GM18499 (cell line): ENCODE measurements at regions not wholly inside any gene's neighbourhood (a gene's known extent, or its start where the extent isn't known, plus 50 kb on each side); places are given as distances from the start of the nearest gene placed in this dataset.

Experiments
- ATAC-seq: cut with Tn5 transposase; IDR thresholded peaks from one replicate; pipeline ENCODE4 v1.9.1; 2021; ENCODE audit warnings: moderate number of reproducible peaks; ENCODE audit not compliant: insufficient read depth, unreplicated experiment

DNA sequence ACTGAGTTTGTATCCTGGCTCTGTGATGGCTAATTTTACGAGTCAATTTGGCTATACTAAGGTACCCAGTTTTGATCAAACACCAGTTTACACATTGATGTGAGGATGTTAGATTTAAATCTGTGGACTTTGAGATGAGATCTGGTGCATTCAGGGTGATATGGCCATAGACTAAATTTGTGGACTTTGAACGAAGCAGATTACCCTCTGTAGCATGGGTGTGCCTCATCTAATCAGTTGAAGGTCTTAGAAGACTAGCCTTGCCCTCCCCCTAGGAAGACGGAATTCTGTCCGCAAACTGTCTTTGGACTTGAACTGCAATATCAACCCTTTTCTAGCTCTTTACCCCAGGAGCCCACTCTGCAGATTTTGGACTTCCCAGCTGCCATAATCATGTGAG lies 547.8 kb upstream of the CITED2 start:
- ATAC-seq = no peak

DNA sequence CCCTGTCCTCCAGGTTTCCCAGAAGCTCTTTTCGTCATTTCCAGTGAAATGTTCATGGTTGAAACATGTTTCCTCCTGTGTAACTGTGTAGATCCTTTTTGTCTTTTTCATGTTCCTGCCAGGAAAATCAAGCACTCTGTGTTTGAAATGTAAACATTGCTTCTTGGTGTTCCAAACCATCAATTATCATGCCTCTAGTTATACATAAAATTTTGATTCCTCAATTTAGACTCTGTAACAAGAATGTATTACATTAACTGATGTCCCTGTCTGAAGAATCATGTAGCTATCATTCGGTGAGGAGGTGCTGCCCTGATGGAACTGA lies 546.3 kb upstream of the CITED2 start:
- no peak for ATAC-seq

DNA sequence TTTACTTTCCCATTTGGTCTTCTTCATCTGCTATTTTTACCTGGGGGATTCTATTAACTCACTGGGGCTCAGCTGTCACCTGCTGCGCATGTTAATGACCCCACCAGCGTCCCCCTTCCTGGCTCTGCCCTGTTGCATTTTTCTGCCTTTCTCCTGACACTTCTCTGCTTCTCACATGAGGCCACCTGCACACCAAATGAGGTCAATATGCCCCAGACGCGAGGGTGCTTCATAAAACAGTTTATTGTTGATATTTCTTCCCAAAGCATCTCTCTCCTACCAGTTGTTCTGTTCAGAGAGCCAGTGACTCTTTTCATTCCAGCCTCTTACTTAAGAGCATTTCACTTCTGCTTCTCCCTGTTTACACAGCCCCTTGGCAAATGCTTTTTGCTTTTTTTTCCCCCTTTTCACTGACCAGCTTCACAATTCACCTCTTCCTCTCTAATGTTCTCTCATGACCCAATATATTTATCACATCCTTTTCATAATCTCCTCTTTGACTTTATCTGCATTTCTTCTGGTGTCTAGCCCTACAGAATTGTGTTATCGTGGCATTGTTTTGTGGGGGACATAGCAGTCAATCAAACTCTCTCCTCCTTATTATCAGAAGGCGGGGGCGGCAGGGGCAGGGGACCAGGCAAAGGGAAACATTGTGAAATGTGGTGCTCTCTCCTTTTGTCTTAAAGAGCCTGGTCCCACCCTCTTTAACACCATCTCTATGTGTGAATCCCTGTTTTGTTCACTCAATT lies 545.8 kb upstream of the CITED2 start:
- ATAC-seq = no peak

DNA sequence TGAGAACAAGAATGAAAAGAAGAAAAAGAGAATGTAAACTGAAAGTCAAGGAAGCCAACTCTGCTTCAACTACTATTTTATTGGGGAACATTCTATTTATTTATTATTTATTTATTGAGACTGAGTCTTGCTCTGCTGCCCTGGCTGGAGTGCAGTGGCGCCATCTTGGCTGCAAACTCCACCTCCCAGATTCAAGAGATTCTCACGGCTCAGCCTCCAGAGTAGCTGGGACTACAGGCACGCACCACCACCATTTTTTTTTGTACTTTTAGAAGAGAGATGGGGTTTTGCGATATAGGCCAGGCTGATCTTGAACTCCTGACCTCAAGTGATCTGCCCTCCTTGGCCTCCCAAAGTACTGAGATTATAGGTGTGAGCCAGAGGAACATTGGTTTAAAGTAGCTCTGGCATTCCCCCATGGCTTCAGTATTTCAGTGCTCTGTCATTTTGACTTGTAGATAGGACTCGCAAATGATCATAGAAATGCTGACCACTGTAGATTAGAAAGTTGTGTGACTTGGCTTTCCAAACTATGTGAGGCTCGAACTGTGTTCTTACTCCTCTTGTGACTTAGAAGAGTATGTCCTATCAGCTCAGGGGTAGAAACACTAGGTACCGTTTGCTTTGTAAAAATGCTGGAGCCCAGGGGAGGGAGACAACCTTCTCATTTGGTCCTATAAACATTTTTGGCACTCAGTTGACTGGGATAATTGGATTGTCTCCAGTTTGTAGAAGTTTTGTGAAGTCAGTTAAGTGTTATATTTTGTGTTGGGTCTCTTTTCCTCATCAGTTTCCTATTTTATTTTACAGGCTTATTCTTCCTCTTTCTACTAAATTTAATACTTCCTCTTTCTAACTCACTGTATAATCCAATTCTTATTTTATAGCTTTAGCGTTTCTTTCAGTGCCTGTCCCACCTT lies 544.9 kb upstream of the CITED2 start:
- no peak for ATAC-seq

DNA sequence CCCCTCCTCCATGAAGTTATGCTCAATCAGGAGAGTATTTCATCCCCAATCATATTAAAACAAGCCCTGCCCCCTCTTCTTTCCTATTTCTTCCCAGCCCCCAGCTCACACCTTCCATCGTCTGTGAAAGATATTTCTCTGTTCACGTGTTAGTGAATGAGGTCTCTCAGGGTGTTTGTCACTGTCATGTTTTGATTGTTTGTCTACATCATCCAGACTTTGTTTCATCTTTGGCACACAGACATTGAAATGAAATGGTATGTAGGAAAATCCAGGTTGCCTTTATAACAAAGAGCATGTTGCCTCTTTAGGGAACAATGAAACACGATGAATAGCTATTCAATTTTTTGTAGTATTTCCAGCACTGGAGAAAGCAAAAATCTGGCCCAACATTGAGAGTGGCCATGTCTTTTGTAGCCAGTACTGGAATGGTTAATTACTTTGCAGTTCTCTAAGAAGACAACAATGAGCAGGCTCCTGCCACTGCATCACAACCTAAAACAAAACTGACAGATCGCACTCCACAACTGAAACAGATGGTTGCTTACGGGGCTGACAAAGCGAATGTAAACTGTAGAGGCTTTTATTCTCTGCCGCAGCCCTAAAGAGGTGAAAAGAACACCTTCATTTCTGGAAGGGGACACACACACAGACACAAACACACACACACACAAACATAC lies 543.6 kb upstream of the CITED2 start:
- ATAC-seq = no peak

DNA sequence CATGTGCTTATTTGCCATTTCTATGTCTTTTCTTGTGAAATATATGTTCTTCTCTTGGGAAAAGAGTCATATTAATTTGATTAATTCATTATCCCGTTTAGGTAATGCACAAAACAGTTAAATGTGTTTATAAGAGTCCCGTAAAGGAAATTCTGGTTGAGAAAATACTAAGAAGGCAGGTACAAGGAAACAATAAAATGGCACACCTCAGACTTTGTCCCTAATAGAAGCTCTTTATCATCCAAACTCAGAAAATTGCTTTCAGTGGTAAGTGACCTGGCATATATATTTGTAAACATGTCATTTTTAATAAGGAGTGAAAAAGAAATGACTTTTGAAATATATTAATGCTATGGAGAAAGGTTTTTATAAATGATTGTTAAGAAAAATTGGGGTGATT lies 540.5 kb upstream of the CITED2 start:
- ATAC-seq = no peak

DNA sequence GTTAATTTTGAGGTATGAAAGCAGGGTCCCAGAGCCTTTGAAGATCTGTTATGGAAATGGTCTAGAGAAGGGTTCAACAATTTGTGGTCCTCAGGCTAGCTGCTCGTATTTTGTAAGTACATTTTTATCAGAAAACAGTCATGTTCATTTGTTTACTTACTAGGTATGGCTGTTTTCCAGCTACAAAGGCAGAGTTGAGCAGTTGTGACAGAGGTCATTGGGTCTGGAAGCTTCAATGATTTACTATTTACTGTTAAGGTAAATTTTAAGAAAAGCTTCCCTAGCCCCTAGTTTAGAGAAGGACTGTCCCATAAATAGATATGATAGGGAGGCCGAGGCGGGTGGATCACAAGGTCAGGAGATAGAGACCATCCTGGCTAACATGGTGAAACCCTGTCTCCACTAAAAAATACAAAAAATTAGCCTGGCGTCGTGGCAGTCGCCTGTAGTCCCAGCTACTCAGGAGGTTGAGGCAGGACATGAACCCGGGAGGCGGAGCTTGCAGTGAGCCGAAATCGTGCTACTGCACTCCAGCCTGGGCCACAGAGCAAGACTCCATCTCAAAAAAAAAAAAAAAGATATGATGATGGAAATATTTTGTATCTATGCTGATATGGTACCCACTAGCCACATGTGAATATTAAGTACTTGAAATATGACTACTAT lies 538.4 kb upstream of the CITED2 start:
- no peak for ATAC-seq

DNA sequence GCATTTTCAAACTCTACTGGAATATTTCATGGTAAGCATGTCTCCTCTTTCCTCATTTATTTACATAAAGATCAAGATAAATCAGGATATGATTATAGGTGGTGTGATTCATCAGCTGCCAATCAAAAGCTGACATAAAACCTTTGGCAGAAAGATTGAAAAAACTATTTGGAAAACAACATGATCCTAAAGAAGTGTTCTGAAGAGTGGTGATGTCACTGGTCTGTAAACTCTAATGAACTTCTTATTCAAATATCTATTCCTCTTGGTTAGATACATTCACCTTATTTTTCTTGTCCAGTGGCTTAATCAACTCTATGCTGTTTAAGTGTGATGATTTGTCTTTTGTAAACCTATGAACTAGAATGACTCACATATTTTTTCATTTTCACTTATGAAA lies 535.5 kb upstream of the CITED2 start:
- no peak for ATAC-seq

DNA sequence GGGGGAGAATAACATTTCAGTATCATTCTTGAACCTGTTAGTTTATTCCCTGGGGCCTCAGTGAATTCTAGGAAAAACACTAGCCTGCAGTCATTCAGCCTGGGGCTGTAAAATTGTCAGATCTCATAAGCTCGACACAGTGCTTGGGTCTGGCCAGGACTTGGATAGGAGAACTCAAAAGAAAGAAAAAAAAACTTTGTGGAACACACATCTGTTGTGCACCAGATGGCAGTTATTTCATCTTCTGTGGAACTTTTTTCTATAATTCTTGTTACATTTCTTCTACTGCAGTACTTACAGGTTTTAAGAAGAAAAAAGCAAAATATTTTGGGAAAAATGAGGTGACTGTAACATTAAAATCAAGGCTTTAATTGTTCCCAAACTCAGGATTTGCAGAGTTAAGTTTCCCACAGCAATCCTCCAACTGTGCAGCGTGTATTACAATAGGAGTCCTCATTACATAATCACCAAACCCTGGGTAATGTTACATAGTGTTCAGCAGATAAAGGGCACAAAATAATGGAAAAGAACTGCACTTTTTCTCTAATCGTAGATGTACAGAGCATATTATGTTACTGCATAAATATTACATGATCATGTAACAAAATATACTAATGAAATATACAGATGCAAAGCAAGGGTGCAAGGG lies 531.1 kb upstream of the CITED2 start:
- ATAC-seq = no peak

DNA sequence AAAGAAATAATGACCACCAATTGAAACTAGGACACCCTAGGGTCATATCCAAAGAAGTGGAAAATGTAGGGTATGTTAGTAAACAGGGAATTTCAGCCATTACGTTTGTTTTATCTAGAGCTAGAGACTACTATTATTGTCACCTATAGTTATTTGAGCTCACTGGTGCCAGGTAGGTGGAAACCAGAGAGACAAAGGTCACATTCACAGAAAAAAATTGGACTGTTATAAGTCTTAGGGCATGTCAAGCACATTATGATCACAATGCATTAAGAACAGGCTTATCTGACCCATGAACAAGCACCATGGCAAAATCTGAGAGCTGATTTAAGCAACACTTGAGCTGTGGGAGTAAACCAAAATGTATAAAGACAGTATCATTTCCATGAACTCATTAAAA lies 530.1 kb upstream of the CITED2 start:
- no peak for ATAC-seq

DNA sequence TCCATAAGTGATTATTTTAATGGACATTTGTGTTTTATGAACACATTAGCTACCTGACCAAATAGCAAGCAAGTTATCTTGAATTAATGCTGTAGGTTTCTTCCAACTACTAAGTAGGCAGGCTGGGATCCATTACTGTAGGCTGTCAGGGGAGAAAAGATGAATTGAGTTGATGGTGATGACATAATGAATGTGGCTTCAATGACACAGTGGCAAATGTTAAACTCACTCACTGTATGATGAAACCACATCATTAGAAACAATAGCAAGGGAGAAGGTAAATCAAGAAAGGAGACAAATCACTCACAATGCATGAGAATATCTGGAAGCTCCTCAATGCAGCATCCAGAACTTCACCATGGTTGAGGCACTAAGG lies 529.7 kb upstream of the CITED2 start:
- ATAC-seq = peak; percentile 13

DNA sequence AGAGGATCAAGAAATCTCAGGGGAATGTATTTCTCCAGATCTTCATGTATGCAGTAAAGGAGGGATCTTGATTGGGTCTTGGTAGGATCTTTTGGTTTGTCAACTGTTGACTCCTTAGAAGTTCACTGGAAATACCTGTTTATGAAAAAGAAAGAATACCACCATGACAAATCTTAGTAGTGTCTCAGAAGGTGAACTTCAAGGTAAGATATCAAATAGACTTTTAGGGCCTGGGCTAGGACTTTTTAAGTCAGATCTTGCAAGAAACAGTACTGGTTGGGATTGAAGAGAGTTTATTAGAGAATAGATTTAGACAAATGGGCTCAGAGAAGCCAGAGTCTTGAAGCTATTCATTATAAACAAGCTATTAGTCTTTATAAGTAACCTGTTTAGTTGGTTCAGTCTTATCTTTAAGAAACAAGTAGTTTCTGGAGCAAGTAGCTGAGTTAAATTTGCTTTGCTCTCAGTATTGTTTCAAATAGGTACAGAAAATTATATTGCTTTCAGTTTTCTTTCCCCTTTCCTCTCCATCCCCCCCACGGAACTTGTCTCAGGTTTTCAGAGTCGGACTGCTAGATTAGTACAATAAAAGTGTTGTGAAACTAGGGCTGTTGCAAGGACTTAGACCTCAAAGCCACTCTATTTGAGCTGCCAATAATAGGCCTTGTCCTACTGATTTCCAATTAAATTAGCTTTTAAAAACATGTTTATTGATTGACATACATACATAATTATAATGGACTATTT lies 529.1 kb upstream of the CITED2 start:
- ATAC-seq = peak; percentile 98

DNA sequence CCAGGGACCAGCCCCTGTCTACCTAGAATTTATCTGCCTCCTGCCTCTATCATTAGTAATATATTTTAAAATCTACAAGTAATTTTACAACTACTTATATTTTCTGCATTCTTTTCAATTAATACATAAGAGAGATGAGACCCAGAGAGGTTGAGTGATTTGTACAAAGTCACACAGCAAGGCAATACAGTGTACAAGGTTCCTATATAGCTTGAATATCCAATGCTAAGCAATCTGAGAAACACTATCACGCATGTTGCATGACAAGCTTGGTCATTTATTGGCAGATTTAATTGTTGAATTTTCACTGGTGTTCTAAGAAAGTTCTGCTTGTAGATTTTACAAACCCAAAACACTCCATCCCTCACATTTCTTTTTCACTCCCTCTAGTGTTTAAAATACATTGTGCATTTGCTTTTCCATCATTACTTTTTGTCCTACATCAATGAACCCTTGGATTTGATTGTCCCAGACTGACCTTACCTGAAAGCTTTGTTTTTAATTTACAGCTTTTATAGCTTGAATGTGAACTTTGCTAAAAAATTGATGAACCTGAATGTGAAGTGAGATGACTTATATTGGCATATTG lies 520.9 kb upstream of the CITED2 start:
- ATAC-seq = no peak

DNA sequence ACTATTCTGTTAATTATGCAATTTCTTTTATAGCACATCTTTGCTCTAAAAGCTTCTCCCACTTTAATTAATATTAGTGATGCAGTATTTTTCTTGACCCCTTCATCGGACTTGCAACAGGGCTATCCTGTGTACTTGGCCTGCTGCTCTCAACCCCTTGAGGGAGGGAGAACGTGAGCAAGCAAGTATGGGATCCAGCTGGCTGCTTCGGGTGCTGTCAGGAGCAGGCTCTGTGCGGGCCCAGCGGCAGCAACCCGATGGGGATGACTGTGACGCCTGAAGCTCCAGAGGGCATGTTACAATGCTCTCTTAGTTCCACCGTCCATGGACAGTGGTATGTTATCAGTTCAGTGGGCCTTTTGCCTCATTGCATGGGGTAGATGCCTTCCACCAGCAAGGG lies 519.8 kb upstream of the CITED2 start:
- ATAC-seq = no peak

DNA sequence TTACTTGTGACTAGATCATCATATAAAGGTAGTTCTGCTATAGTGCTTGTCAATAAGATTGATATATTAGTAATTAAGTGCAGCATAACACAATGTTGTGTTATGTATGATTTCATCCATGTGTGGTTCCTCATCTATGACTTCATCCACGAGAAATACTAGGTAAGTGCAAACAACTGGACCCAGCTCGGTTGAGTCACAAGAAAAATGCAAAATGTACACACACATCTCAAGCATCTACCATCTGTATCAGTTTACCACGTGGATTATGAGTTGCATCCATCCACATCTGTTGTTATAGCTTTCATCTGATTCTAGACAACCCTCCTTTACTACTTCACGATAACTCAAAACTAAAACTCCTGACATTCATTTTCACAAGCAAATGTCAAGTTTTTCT lies 517.0 kb upstream of the CITED2 start:
- no peak for ATAC-seq

DNA sequence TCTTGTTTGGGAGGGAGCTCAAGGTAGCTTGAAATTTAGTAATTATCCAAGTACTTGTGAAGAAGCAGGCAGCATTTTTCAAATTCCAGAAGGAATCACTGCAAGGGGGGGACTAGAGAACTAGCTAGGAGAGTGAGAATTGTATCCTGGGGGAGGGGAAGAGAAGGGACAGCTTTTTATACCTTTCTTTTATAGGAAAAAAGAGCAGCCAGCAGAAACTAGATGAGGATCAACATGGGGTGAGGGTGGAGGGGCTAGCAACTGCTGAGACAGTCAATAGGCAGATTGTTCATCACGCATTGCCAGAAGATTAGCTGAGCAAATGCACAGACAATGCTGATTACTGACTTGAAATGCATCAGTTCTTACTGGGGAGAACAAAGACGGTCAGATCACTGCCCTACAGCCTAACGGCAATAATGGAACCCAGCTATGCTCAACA lies 514.3 kb upstream of the CITED2 start:
- no peak for ATAC-seq

DNA sequence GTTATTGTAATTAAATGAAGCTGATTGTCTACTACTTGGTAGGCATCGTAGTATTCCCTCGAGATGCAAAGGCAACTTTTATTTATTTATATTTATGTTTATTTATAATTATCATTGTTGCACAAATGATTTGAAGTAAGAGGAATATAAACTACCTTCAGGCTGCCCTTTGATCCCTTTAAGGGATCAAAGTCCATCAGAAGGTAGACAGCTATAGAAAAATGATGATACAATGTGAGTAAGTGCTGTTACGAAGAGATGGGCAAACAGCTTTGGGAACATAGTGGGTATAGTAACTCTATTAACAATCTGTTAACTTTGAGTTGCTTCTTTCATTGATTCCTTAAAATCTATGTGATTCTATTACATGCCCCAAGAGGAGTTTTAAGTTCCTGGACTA lies 512.8 kb upstream of the CITED2 start:
- no peak for ATAC-seq

DNA sequence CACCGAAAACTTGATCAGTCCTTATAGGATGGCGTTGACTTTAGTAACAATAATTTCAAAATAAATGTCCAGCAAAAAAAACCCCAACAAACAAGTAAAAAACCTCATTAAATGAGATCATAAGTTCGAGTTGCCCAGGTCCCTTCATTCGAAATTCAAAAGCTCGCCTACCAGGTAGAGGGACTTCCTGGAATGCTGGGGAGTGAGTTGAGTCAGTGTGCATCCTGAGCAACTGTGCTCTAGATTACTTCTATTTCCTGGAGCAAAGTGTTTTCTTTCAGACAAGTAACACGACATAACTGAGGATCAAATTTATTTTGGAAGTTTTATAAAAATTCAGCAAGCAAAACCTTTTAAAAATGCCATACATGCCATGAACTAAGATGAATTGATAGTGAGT lies 511.9 kb upstream of the CITED2 start:
- no peak for ATAC-seq

DNA sequence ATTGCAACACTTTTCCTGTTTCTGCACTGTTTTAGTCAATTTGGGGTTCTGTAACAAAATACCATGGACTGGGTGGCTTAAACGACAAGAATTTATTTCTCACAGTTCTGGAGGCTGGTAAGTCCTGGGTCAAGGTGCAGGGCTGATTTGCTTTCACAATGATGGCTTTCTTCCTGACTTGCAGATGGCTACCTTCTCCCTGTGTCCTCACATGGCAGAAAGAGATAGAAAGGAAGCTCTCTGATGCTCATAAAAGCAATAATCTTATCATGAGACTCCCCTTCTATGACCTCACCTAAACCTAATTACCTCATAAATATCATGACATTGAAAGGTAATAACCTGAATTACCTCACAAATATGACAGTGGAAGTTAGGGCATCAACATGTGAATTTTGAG lies 511.5 kb upstream of the CITED2 start:
- ATAC-seq = no peak
